RWPE1 (cell line): ENCODE measurements at regions not wholly inside any gene's neighbourhood (a gene's known extent, or its start where the extent isn't known, plus 50 kb on each side); places are given as distances from the start of the nearest gene placed in this dataset.

Source experiments
- CTCF ChIA-PET: fragments of 350-600 bp; sonication (Branson Sonifier 250); formaldehyde crosslinking; extraction: SDS; loops from one replicate; lab custom pipeline; 2021; lab: Yijun Ruan, JAX
- POLR2A ChIA-PET: fragments of 400-600 bp; formaldehyde crosslinking; extraction: SDS; loops from one replicate; lab custom pipeline; 2020; ENCODE audit warnings: antibody characterized with exemption; ENCODE audit not compliant: low non-redundant PET; lab: Yijun Ruan, JAX
- DNase-seq: peaks from one replicate; pipeline ENCODE4 v3.0.0; 2012; ENCODE audit warnings: low spot score
- H3K27ac ChIP-seq: fragments of 450-650 bp; 2 replicates; pipeline ENCODE4 v1.5.1; 2017
- TF ChIP-seq, protein P1 (sequence below): fragments of 450-650 bp; conservative IDR thresholded peaks from 2 replicates; pipeline ENCODE4 v1.5.1; 2017; ENCODE audit warnings: low read depth, mild to moderate bottlenecking

GRCh38 chr1:101102426-101103156 is 77.0 kb upstream of the DPH5 start:
- no peak overlapping the region for H3K27ac ChIP-seq
- no peak for DNase-seq
- POLR2A ChIA-PET = no interaction called here
- CTCF ChIA-PET = no interaction called here
- TF ChIP-seq, protein P1, sequence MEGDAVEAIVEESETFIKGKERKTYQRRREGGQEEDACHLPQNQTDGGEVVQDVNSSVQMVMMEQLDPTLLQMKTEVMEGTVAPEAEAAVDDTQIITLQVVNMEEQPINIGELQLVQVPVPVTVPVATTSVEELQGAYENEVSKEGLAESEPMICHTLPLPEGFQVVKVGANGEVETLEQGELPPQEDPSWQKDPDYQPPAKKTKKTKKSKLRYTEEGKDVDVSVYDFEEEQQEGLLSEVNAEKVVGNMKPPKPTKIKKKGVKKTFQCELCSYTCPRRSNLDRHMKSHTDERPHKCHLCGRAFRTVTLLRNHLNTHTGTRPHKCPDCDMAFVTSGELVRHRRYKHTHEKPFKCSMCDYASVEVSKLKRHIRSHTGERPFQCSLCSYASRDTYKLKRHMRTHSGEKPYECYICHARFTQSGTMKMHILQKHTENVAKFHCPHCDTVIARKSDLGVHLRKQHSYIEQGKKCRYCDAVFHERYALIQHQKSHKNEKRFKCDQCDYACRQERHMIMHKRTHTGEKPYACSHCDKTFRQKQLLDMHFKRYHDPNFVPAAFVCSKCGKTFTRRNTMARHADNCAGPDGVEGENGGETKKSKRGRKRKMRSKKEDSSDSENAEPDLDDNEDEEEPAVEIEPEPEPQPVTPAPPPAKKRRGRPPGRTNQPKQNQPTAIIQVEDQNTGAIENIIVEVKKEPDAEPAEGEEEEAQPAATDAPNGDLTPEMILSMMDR = no peak

GRCh38 chr1:101101360-101101759 is 75.8 kb upstream of the DPH5 start:
- TF ChIP-seq, protein P1 = no peak
- H3K27ac ChIP-seq = no peak overlapping the region
- no peak for DNase-seq
- POLR2A ChIA-PET = no interaction called here
- CTCF ChIA-PET = no interaction called here

DNA sequence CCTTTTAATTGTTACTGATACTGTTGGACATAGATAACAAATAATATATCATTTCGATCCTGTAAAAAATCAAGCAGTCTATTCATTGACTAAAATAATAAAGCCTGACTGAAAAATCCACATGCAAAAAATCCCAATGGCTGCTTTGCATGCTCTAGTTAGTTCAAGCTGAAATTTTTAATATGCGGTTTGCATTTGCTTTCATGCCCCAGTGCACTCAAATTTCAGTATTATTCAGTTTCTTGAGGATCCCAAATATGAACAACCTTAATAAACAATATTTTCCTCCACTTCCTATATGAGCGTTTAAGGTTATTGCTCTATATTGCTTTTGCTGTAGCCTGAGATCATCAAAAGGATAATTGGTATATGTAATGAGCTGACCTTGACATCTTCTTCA is 75.1 kb upstream of the DPH5 start:
- no peak overlapping the region for H3K27ac ChIP-seq
- ChIA-PET CTCF (no interaction called here), POLR2A (no interaction called here)
- DNase-seq = no peak
- TF ChIP-seq, protein P1 = no peak

DNA sequence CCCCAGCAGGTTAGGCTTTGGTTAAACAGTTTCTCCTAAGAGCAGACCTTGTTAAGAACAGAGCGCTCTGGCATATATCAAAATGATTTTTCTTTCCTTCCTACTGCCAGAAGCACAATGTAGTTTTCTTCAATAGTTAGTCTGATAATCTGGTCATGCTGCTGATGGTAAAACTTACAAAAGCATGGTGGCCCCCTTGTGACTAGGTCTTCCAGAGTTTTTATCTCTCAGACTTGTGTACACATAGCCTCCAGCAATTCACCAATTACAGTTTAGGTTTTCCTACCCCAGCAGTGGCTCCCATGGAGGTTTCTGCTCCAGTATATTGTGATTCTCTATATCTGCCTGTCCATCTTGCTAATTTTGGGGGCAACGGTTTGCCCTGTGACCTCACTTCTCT is 73.3 kb upstream of the DPH5 start:
- no peak overlapping the region for H3K27ac ChIP-seq
- TF ChIP-seq, protein P1 = no peak
- POLR2A ChIA-PET = no interaction called here
- CTCF ChIA-PET = no interaction called here
- DNase-seq = no peak

DNA sequence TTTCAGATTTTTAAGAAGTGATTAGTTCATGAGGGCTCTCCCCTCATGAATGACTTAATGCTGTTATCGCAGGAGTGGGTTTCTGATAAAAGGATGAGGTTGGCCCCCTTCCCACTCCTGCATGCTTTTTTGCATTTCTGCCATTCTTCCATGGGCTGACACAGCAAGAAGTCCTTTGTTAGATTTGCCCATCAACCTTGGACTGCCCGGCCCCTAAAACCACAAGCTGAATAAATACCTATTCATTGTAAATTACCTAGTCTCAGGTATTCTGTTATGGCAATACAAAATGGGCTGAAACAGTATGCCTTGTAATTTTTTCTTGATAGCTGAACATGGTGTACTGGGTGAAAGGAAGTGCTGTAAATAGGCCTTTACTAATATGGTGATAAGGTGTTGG is 72.7 kb upstream of the DPH5 start:
- ChIA-PET POLR2A (no interaction called here), CTCF (interaction anchor here (0.6 kb wide), 2 partner anchors 1646 to 1943 kb away, joined by 3 read pairs; no protein-coding TSS in a partner anchor)
- no peak overlapping the region for H3K27ac ChIP-seq
- TF ChIP-seq, protein P1 = no peak
- no peak for DNase-seq

GRCh38 chr1:101089613-101090338 is 64.2 kb upstream of the DPH5 start:
- DNase-seq = no peak
- TF ChIP-seq, protein P1 = no peak
- CTCF ChIA-PET = interaction anchor here (0.6 kb wide), 1 partner anchor 163 kb away, joined by 5 read pairs; no protein-coding TSS in a partner anchor
- POLR2A ChIA-PET = no interaction called here
- H3K27ac ChIP-seq = no peak overlapping the region
